ENCODE measurements at regions not wholly inside any gene's neighbourhood (a gene's known extent, or its start where the extent isn't known, plus 50 kb on each side); places are given as distances from the start of the nearest gene placed in this dataset.

GRCh38 chr1:193346085-193346484 is 159.7 kb upstream of the B3GALT2 start:
- Mint-ChIP-seq H3K4me1 (ENCODE audit: low read depth) (no peaks in the 10 kb centered on the region), H3K27me3 (ENCODE audit: insufficient read depth) (no peaks in the 10 kb centered on the region), H3K4me3 (no peak overlapping the region), H3K27ac (no peak overlapping the region), H3K9me3 (no peaks in the 10 kb centered on the region), H3K36me3 (ENCODE audit: low read depth) (no peaks in the 10 kb centered on the region)
- TF ChIP-seq CTCF (IDR thresholded peaks at IDR 0.05) = no peak
- no peak for DNase-seq

GRCh38 chr1:193342811-193343210 is 156.4 kb upstream of the B3GALT2 start:
- Mint-ChIP-seq H3K9me3 (no peaks in the 10 kb centered on the region), H3K27me3 (ENCODE audit: insufficient read depth) (no peaks in the 10 kb centered on the region), H3K36me3 (ENCODE audit: low read depth) (no peaks in the 10 kb centered on the region), H3K4me1 (ENCODE audit: low read depth) (peaks cover 12% of the 10 kb centered on the region), H3K27ac (no peak overlapping the region), H3K4me3 (no peak overlapping the region)
- TF ChIP-seq CTCF (IDR thresholded peaks at IDR 0.05) = no peak
- no peak for DNase-seq

- DNase-seq = no peak
- Mint-ChIP-seq H3K4me3 (no peak overlapping the region), H3K27ac (no peak overlapping the region), H3K4me1 (ENCODE audit: low read depth) (peaks cover 32% of the 10 kb centered on the region), H3K36me3 (ENCODE audit: low read depth) (no peaks in the 10 kb centered on the region), H3K27me3 (ENCODE audit: insufficient read depth) (no peaks in the 10 kb centered on the region), H3K9me3 (no peaks in the 10 kb centered on the region)
- TF ChIP-seq CTCF (IDR thresholded peaks at IDR 0.05) = no peak
These were observed 153.9 kb upstream of the B3GALT2 start for GRCh38 chr1:193340331-193340730.

- Mint-ChIP-seq H3K27ac (no peak overlapping the region), H3K4me3 (no peak overlapping the region), H3K4me1 (ENCODE audit: low read depth) (peaks cover 41% of the 10 kb centered on the region), H3K9me3 (no peaks in the 10 kb centered on the region), H3K36me3 (ENCODE audit: low read depth) (peaks cover 3% of the 10 kb centered on the region; the same call in 1 of the 2 replicates), H3K27me3 (ENCODE audit: insufficient read depth) (no peaks in the 10 kb centered on the region)
- no peak for TF ChIP-seq CTCF (IDR thresholded peaks at IDR 0.05)
- no peak for DNase-seq
These were observed 153.0 kb upstream of the B3GALT2 start for GRCh38 chr1:193339401-193339800.

GRCh38 chr1:193338194-193338593 is 151.8 kb upstream of the B3GALT2 start:
- peak overlapping the region; percentile 20 for H3K27ac Mint-ChIP-seq
- no peaks in the 10 kb centered on the region for H3K27me3 Mint-ChIP-seq (ENCODE audit: insufficient read depth)
- peaks cover 13% of the 10 kb centered on the region for H3K36me3 Mint-ChIP-seq (ENCODE audit: low read depth)
- peaks cover 43% of the 10 kb centered on the region for H3K4me1 Mint-ChIP-seq (ENCODE audit: low read depth)
- DNase-seq = peak; percentile 16
- H3K4me3 Mint-ChIP-seq = no peak overlapping the region
- H3K9me3 Mint-ChIP-seq = peaks cover 5% of the 10 kb centered on the region
- TF ChIP-seq CTCF (IDR thresholded peaks at IDR 0.05) = peak; percentile 67
